ENCODE measurements at regions not wholly inside any gene's neighbourhood (a gene's known extent, or its start where the extent isn't known, plus 50 kb on each side); places are given as distances from the start of the nearest gene placed in this dataset.

GRCh38 chr6:148166339-148166968, 176.2 kb upstream of the SASH1 start:
- no peak overlapping the region for H3K4me3 Mint-ChIP-seq
- no peaks in the 10 kb centered on the region for H3K4me1 ChIP-seq (ENCODE audit: insufficient read depth, low read length)
- no peaks in the 10 kb centered on the region for H3K27me3 ChIP-seq (ENCODE audit: insufficient read depth, low read length, poor library complexity, severe bottlenecking)
- no peaks in the 10 kb centered on the region for H3K36me3 ChIP-seq (ENCODE audit: insufficient read depth, low read length)
- H3K27ac Mint-ChIP-seq = no peak overlapping the region
- POLR2A ChIA-PET = no interaction called here
- H3K36me3 Mint-ChIP-seq = no peaks in the 10 kb centered on the region
- H3K4me1 Mint-ChIP-seq = no peaks in the 10 kb centered on the region
- CTCF ChIA-PET = interaction anchor here (0.7 to 1.3 kb wide), 2 partner anchors 11 to 1307 kb away, joined by 3 read pairs; no protein-coding TSS in a partner anchor
- H3K9me3 ChIP-seq (ENCODE audit: low read length) = no peaks in the 10 kb centered on the region
- no peak overlapping the region for H3K27ac ChIP-seq (ENCODE audit: low read depth, low read length)
- DNase-seq = peak in 1 of 5 donors; percentile 15
- H3K9me3 Mint-ChIP-seq = no peaks in the 10 kb centered on the region
- H3K4me3 ChIP-seq (ENCODE audit: low read length) = no peak overlapping the region
- H3K27me3 Mint-ChIP-seq = peaks cover 0 to 4% of the 10 kb centered on the region in 2 donors

GRCh38 chr6:148169706-148170105, 172.9 kb upstream of the SASH1 start:
- ChIA-PET POLR2A (no interaction called here), CTCF (interaction anchor here (1.0 kb wide), 1 partner anchor 8 kb away, joined by 4 read pairs; no protein-coding TSS in a partner anchor)
- Mint-ChIP-seq H3K36me3 (no peaks in the 10 kb centered on the region), H3K9me3 (no peaks in the 10 kb centered on the region), H3K4me1 (no peaks in the 10 kb centered on the region), H3K27me3 (no peaks in the 10 kb centered on the region), H3K4me3 (no peak overlapping the region), H3K27ac (no peak overlapping the region)
- Histone ChIP-seq H3K27me3 (ENCODE audit: insufficient read depth, low read length, poor library complexity, severe bottlenecking) (no peaks in the 10 kb centered on the region), H3K27ac (ENCODE audit: low read depth, low read length) (no peak overlapping the region), H3K4me1 (ENCODE audit: insufficient read depth, low read length) (no peaks in the 10 kb centered on the region), H3K36me3 (ENCODE audit: insufficient read depth, low read length) (no peaks in the 10 kb centered on the region), H3K9me3 (ENCODE audit: low read length) (no peaks in the 10 kb centered on the region), H3K4me3 (ENCODE audit: low read length) (no peak overlapping the region)
- no peak for DNase-seq

GRCh38 chr6:148170286-148170685, 172.4 kb upstream of the SASH1 start:
- no peak overlapping the region for H3K27ac Mint-ChIP-seq
- DNase-seq = no peak
- H3K36me3 Mint-ChIP-seq = no peaks in the 10 kb centered on the region

GRCh38 chr6:148173548-148173947, 169.1 kb upstream of the SASH1 start:
- Histone ChIP-seq H3K27ac (ENCODE audit: low read depth, low read length) (no peak overlapping the region), H3K9me3 (ENCODE audit: low read length) (no peaks in the 10 kb centered on the region), H3K4me1 (ENCODE audit: insufficient read depth, low read length) (no peaks in the 10 kb centered on the region), H3K36me3 (ENCODE audit: insufficient read depth, low read length) (no peaks in the 10 kb centered on the region), H3K4me3 (ENCODE audit: low read length) (no peak overlapping the region), H3K27me3 (ENCODE audit: insufficient read depth, low read length, poor library complexity, severe bottlenecking) (no peaks in the 10 kb centered on the region)
- ChIA-PET CTCF (no interaction called here), POLR2A (no interaction called here)
- H3K36me3 Mint-ChIP-seq = no peaks in the 10 kb centered on the region
- no peaks in the 10 kb centered on the region for H3K27me3 Mint-ChIP-seq
- no peaks in the 10 kb centered on the region for H3K4me1 Mint-ChIP-seq
- no peak overlapping the region for H3K27ac Mint-ChIP-seq
- no peak overlapping the region for H3K4me3 Mint-ChIP-seq
- DNase-seq = no peak
- H3K9me3 Mint-ChIP-seq = peaks cover 0 to 3% (median 0%) of the 10 kb centered on the region in 5 donors

More at GRCh38 chr6:148170286-148170685, 172.4 kb upstream of the SASH1 start:
- no peak overlapping the region for H3K4me3 Mint-ChIP-seq
- Histone ChIP-seq H3K27ac (ENCODE audit: low read depth, low read length) (no peak overlapping the region), H3K36me3 (ENCODE audit: insufficient read depth, low read length) (no peaks in the 10 kb centered on the region), H3K4me3 (ENCODE audit: low read length) (no peak overlapping the region), H3K9me3 (ENCODE audit: low read length) (no peaks in the 10 kb centered on the region), H3K4me1 (ENCODE audit: insufficient read depth, low read length) (no peaks in the 10 kb centered on the region), H3K27me3 (ENCODE audit: insufficient read depth, low read length, poor library complexity, severe bottlenecking) (no peaks in the 10 kb centered on the region)
- H3K4me1 Mint-ChIP-seq = no peaks in the 10 kb centered on the region
- CTCF ChIA-PET = interaction anchor here (1.0 kb wide), 1 partner anchor 7 kb away, joined by 4 read pairs; no protein-coding TSS in a partner anchor
- H3K27me3 Mint-ChIP-seq = no peaks in the 10 kb centered on the region
- POLR2A ChIA-PET = no interaction called here
- H3K9me3 Mint-ChIP-seq = no peaks in the 10 kb centered on the region

DNA sequence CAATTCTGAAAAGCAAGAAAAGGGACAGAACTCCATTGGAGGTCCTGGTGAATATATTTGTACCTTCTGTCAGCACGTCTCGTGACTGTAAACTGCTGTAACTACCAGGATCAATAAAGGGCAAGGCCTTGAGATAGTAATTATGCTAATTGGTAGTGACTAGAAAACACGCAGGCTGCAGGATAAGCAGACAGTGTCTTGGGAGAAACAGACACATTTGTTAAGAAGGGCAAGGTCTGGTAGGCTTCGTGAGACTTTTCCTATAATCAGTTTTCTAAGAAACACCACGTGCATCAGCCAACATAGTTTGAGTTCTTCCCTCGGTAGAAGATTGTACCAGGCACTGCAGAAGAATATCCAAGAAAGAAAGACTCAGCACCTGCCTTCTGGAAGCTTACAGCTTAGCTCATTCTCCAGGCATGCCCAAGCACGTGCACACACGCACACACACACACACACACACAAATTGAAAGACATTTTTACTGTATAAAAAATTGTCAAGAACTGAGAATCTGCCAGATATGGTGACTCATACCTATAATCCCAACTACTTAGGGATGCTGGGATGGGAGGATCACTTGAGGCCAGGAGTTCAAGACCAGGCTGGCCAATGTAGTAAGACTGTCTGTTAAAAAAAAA, 167.0 kb upstream of the SASH1 start:
- no peaks in the 10 kb centered on the region for H3K4me1 Mint-ChIP-seq
- Histone ChIP-seq H3K36me3 (ENCODE audit: insufficient read depth, low read length) (no peaks in the 10 kb centered on the region), H3K27ac (ENCODE audit: low read depth, low read length) (no peak overlapping the region), H3K4me1 (ENCODE audit: insufficient read depth, low read length) (no peaks in the 10 kb centered on the region), H3K9me3 (ENCODE audit: low read length) (no peaks in the 10 kb centered on the region), H3K27me3 (ENCODE audit: insufficient read depth, low read length, poor library complexity, severe bottlenecking) (no peaks in the 10 kb centered on the region), H3K4me3 (ENCODE audit: low read length) (no peak overlapping the region)
- ChIA-PET POLR2A (no interaction called here), CTCF (no interaction called here)
- H3K27ac Mint-ChIP-seq = no peak overlapping the region
- H3K36me3 Mint-ChIP-seq = no peaks in the 10 kb centered on the region
- no peak for DNase-seq
- H3K4me3 Mint-ChIP-seq = no peak overlapping the region
- no peaks in the 10 kb centered on the region for H3K27me3 Mint-ChIP-seq
- H3K9me3 Mint-ChIP-seq = peaks cover 0 to 3% (median 0%) of the 10 kb centered on the region in 5 donors

DNA sequence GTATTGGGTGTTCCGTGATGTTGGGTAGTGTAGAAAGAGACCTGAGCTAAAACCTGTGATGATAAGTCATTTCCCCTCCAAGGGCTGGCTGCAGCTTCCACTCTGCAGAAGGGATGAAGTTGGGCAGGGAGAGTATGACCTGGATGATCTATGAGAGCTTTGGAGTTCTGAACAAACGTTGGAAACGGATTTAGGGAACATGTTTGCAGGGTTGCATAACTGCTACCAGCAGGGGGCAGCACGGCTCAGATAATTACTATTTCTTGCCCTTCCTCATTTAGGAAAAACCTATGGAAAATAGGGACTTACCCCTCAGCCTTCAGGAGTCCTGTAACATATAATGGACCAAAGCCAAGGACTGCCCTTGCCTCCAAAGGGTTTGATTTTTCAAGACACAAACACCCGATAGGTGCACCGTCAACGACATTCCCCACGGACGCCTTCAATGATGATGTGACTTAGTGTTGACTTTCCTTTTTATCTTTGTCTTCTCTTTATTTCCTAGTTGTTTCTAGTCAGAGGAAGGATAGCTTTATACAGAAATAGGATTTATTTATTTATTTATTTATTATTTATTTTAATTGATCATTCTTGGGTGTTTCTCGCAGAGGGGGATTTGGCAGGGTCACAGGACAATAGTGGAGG, 164.9 kb upstream of the SASH1 start:
- peak in 1 of 5 donors; percentile 6 for DNase-seq

GRCh38 chr6:148179786-148180185, 162.9 kb upstream of the SASH1 start:
- H3K4me1 Mint-ChIP-seq = no peaks in the 10 kb centered on the region
- H3K36me3 Mint-ChIP-seq = no peaks in the 10 kb centered on the region
- Histone ChIP-seq H3K27ac (ENCODE audit: low read depth, low read length) (no peak overlapping the region), H3K4me1 (ENCODE audit: insufficient read depth, low read length) (no peaks in the 10 kb centered on the region), H3K4me3 (ENCODE audit: low read length) (no peak overlapping the region), H3K27me3 (ENCODE audit: insufficient read depth, low read length, poor library complexity, severe bottlenecking) (no peaks in the 10 kb centered on the region), H3K36me3 (ENCODE audit: insufficient read depth, low read length) (no peaks in the 10 kb centered on the region), H3K9me3 (ENCODE audit: low read length) (no peaks in the 10 kb centered on the region)
- ChIA-PET CTCF (interaction anchor here (0.5 to 1.2 kb wide), 2 partner anchors 15 to 63 kb away, joined by 3 to 4 read pairs; no protein-coding TSS in a partner anchor), POLR2A (no interaction called here)
- DNase-seq = no peak
- H3K27ac Mint-ChIP-seq = no peak overlapping the region
- peaks cover 2 to 5% of the 10 kb centered on the region in 2 donors for H3K27me3 Mint-ChIP-seq
- peaks cover 0 to 3% (median 0%) of the 10 kb centered on the region in 5 donors for H3K9me3 Mint-ChIP-seq
- H3K4me3 Mint-ChIP-seq = no peak overlapping the region

More for the DNA sequence above, 164.9 kb upstream of the SASH1 start:
- no peak overlapping the region for H3K27ac Mint-ChIP-seq
- no peak overlapping the region for H3K4me3 ChIP-seq (ENCODE audit: low read length)
- H3K4me1 ChIP-seq (ENCODE audit: insufficient read depth, low read length) = no peaks in the 10 kb centered on the region
- peaks cover 0 to 3% (median 0%) of the 10 kb centered on the region in 5 donors for H3K9me3 Mint-ChIP-seq
- ChIA-PET POLR2A (no interaction called here), CTCF (interaction anchor here (1.2 to 1.4 kb wide), 2 partner anchors 8 to 12 kb away, joined by 3 to 4 read pairs; no protein-coding TSS in a partner anchor)
- H3K36me3 Mint-ChIP-seq = no peaks in the 10 kb centered on the region
- H3K27me3 ChIP-seq (ENCODE audit: insufficient read depth, low read length, poor library complexity, severe bottlenecking) = no peaks in the 10 kb centered on the region
- no peak overlapping the region for H3K4me3 Mint-ChIP-seq
- H3K9me3 ChIP-seq (ENCODE audit: low read length) = no peaks in the 10 kb centered on the region
- H3K27me3 Mint-ChIP-seq = peaks cover 2 to 5% of the 10 kb centered on the region in 2 donors
- H3K27ac ChIP-seq (ENCODE audit: low read depth, low read length) = no peak overlapping the region
- H3K36me3 ChIP-seq (ENCODE audit: insufficient read depth, low read length) = no peaks in the 10 kb centered on the region
- H3K4me1 Mint-ChIP-seq = no peaks in the 10 kb centered on the region

DNA sequence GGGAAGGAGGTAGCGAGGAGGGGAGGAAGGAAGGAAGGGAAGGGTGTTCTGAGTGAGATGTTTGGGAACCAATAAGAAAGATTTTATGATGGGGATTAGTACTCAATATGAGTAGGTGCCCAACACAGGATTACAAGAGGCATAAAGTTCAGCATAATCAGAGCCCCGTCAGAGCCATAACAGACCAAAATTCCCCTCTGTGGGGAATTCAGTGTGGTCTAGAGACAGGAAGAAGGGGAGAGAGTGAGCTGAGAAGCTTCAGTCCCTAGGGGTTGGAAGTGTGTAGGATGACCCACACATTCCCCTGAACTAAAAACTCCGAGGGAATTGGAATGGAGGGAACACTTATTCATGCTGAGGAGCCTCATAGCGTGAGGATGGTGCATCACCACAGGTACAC, 160.3 kb upstream of the SASH1 start:
- CTCF ChIA-PET = no interaction called here
- no peaks in the 10 kb centered on the region for H3K4me1 Mint-ChIP-seq

More for the DNA sequence above, 160.3 kb upstream of the SASH1 start:
- no peak for DNase-seq
- Mint-ChIP-seq H3K27me3 (peaks cover 6 to 8% of the 10 kb centered on the region in 2 donors), H3K27ac (no peak overlapping the region), H3K9me3 (peaks cover 0 to 2% (median 0%) of the 10 kb centered on the region in 5 donors), H3K4me3 (no peak overlapping the region), H3K36me3 (no peaks in the 10 kb centered on the region)
- Histone ChIP-seq H3K4me1 (ENCODE audit: insufficient read depth, low read length) (no peaks in the 10 kb centered on the region), H3K4me3 (ENCODE audit: low read length) (no peak overlapping the region), H3K9me3 (ENCODE audit: low read length) (no peaks in the 10 kb centered on the region), H3K27ac (ENCODE audit: low read depth, low read length) (no peak overlapping the region), H3K27me3 (ENCODE audit: insufficient read depth, low read length, poor library complexity, severe bottlenecking) (no peaks in the 10 kb centered on the region), H3K36me3 (ENCODE audit: insufficient read depth, low read length) (no peaks in the 10 kb centered on the region)
- POLR2A ChIA-PET = no interaction called here

Measured in CD8-positive, alpha-beta memory T cell (primary cell).